HG02763 (cell line): ENCODE measurements at regions not wholly inside any gene's neighbourhood (a gene's known extent, or its start where the extent isn't known, plus 50 kb on each side); places are given as distances from the start of the nearest gene placed in this dataset.

Experiments used
- ATAC-seq: cut with Tn5 transposase; IDR thresholded peaks from one replicate; pipeline ENCODE4 v1.9.1; 2021; ENCODE audit warnings: mild to moderate bottlenecking, moderate library complexity; ENCODE audit not compliant: unreplicated experiment

GRCh38 chr4:111228396-111228795 is 605.5 kb upstream of the PITX2 start:
- no peak for ATAC-seq

DNA sequence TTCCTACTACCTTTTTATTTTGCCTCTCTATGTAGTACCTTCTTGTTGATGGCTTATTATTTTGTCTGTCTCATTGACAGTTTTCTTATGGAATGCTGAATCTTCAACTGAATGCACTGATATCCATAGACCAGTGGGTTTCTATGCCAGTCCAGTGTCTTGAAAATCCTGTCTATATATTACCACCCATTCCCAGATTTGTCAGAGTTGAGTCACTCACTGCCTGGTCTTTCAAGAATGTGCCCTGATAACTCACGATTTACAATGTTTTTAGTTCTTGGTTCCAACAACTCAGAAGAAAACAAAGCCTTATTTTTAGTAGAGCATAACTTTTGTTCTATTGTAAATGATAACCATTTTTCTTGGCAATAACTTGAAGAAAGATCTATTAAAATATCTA is 606.0 kb upstream of the PITX2 start:
- ATAC-seq = no peak

DNA sequence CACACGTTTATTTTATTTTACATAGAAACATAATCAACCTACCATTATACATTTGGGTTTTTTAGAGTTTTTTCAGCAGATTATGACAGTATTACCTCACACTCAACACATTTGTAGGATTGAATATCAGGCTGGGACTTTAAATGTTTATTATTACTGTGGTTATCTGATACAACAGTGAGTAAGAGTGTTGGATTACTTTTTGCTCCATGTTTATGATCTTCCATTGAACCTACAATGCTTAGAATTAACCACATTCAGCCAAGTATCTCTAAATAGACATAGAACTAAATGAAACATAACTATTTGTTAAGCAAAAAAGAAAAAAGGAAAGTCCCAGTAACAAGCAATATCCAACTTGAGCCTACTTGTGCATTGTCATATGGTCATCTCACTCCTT is 607.4 kb upstream of the PITX2 start:
- no peak for ATAC-seq

GRCh38 chr4:111231281-111231680 is 608.4 kb upstream of the PITX2 start:
- ATAC-seq = no peak

DNA sequence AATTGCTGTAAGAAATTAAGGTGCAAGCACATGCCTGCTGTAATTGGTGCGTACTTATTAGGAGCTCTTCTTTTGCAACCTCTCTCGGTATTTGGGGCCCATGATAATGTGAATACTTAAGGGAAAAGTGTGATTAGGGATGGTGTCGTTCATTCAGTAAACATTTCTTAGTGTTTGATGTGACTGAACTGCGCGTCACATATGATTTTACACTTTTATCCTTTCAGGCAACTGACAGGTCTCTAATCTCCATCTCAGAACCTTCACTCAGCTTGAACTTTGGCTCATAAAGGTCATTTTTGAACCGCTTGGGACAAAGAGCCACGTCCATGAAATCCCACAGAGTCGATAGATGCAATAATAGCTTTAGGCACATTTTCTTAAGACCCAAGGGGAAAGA is 612.1 kb upstream of the PITX2 start:
- ATAC-seq = no peak

DNA sequence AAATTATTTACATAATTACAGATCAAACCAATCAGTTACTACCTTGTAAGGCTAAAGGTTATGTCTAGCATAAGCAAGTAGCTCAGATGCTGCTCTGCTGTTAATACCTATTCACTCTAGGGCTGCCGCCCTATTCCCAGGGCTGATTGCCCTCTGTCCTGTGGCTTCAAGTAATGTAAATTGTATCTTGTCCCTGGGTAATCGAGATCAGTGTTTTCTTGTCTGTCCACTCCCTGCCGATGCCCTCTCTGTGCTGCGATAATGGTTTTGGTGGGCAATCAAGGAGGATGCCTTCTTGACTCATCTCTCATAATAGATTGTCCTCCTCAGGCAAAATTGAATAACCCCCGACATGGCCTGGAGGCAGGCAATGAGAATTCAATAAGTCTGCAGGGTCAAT is 641.0 kb upstream of the PITX2 start:
- no peak for ATAC-seq

DNA sequence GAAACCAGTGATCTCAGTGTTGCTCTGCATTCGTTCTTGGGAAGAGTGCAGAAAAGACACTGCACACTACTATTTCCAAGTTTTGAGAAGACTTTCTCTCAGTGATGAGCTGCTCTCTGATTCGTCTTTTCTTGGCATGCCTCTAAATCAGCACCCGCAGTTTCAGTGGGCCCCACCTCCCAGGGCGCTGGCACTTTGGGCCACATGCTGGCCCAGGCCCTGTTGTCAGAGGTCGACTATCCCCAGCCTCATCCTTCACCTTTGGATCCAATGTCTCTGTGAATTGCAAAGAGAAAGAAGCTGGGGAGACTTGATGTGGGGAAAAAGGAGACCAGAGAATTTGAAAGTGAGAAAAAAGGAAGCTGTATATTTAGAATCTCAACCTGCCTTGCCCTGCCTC is 644.1 kb upstream of the PITX2 start:
- ATAC-seq = no peak

DNA sequence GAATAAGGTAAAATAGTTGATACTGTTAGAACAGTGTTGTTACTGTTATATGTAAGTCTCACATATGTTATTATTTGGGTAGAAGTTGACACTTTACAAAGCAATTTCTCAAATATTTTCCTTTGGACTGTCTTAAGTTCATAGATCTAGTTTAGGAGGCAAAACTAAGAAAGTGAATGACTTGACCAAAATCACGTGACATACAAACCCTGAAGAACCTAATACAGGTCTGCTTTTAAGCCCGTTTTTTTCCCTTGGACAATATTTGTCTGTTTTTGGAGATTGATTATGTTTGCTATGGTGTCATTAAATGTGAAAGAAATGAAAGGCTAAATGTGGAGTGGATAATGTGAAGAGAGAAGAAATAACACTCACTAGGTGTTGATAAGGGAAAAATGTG is 644.9 kb upstream of the PITX2 start:
- ATAC-seq = no peak

GRCh38 chr4:111268769-111269414 is 646.0 kb upstream of the PITX2 start:
- peak; percentile 62 for ATAC-seq

- ATAC-seq = no peak
Measured at GRCh38 chr4:111269439-111269838, 646.6 kb upstream of the PITX2 start.

DNA sequence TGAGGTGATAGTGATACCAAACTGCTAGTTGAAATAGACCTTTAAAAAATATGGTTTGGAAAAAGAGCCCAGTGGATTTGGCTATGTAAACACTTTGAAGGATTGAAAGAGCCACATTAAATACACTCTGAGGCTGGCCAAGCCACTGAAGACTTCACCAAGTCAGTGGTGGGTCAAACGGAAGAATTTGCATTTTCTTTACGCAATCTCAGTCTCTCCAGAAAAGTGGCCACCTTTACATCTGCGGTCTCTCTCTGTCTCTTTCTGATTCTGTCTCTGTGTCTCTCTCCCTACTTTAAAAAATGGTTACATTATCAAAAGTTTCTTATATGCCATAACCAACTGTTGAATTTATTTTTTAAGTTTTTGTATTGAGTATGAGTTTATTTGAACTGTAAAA is 651.2 kb upstream of the PITX2 start:
- ATAC-seq = no peak

DNA sequence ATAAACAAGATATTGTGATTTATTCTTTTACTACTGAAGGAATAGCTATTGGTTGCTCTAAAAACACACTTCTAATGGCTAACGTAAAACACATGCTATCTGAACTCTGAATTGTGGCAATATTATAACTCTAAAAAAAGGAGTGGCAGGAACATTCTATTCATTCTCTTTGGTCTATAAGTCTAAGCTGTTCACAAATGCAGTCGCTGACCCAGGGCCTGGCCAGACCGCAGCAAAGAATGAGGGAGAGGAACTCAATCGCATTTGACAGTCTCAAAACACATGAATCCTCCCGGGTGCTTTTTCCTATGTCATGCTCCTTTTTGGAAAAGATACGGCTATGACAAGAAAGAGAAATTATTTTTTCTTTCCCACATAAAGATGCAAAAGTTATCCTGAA is 651.6 kb upstream of the PITX2 start:
- no peak for ATAC-seq

- ATAC-seq = no peak
Measured at GRCh38 chr4:111281219-111281618, 658.3 kb upstream of the PITX2 start.

DNA sequence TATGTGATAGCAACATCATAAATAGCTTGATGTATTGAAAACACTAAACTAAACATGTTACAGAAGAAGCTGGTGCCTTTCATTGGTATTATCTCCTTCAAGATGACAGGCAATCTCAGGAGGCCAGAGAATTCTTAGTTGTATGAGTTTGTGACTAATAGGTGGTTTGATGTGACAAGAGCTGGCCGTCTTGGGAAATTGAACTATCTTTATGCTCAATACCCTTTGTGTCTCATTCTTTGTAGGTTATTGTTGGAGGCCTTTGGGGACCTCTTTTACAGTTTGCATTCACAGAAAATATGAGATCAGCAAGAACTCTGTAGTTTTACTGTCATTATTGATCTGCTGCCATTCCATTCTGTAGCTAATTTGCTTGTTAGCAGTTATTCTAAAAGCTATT is 659.2 kb upstream of the PITX2 start:
- ATAC-seq = no peak

- ATAC-seq = peak; percentile 57
Measured at GRCh38 chr4:111283066-111283677, 660.3 kb upstream of the PITX2 start.

GRCh38 chr4:111296466-111296865 is 673.6 kb upstream of the PITX2 start:
- no peak for ATAC-seq

DNA sequence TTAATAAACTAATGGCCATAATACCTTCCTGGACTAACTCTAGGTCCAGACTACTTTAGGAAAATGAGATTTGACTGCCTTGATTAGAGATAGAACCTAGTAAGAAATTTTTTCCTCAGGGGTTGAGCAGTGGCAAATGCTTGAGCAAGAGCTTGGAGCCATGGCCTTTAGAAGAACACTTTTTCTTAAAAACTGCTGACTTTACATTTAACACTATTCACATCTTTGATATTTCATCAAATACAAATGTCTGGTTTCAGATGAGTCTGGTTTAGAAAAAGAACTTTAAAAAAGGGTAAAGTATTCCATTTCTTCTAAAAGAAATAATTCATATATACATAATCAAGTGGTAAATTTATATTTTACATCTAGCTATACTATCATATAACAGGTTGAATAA is 680.9 kb upstream of the PITX2 start:
- ATAC-seq = no peak

- no peak for ATAC-seq
Measured at GRCh38 chr4:111323496-111323895, 700.6 kb upstream of the PITX2 start.

- ATAC-seq = no peak
Measured at GRCh38 chr4:111323916-111324315, 701.0 kb upstream of the PITX2 start.

GRCh38 chr4:111326450-111326849 is 703.6 kb upstream of the PITX2 start:
- ATAC-seq = no peak

DNA sequence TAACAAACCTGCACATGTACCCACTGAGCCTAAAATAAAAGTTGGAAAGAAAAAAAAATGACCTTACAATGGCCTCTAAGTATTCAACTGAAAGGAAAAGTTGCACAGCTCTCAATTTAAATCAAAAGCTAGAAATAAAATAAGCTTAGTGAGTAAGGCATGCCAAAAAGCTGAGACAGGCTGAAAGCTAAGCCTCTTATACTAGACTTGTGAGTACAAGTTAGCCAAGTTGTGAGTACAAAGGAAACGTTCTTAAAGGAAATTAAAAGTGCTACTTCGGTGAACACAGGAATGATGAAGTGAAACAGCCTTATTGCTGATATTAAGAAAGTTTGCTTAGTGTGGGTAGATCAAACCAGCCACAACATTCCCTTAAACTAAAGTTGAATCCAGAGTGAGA is 707.9 kb upstream of the PITX2 start:
- ATAC-seq = no peak

DNA sequence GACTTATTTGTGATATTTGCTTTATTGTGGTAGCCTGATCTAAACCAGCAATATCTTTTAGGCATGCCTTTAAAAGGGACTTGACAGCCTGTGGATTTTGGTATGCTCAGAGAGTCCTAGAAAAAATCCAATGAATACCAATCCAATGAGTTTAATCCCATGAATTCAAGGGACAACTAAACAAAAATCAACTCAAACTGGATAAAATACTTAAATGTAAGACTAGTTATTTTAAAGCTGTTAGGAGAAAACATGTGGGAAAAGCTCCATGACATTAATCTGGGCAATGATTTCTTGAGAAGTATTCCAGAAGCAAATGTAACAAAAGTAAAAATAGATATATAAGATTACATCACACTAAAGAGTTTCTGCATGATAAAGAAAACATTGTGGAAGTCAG is 711.5 kb upstream of the PITX2 start:
- no peak for ATAC-seq
